K562 (cell line): ENCODE measurements at regions not wholly inside any gene's neighbourhood (a gene's known extent, or its start where the extent isn't known, plus 50 kb on each side); places are given as distances from the start of the nearest gene placed in this dataset.

Source experiments
- ATAC-seq: fragments of 200-7000 bp; cut with Tn5 transposase; 3 replicates; pipeline ENCODE4 v1.9.1; 2020; ENCODE audit warnings: moderate library complexity
- BruUV-seq: library from RNA; stranded (reverse); fragments of 400-500 nt; replicated peaks from 2 replicates; lab custom pipeline; 2021; lab: Mats Ljungman, UMichigan
- CTCF ChIA-PET: fragments of 300-600 bp; formaldehyde crosslinking; extraction: SDS; loops from one replicate; lab custom pipeline; 2021; ENCODE audit warnings: low intra/inter-chr PET ratio; lab: Yijun Ruan, JAX
- POLR2A ChIA-PET: fragments of 300-600, 350-650 bp; sonication (Branson Sonifier 250); formaldehyde crosslinking; extraction: SDS; loops from one replicate; lab custom pipeline; 2021; ENCODE audit warnings: antibody characterized with exemption, inconsistent platforms; lab: Yijun Ruan, JAX
- DNase-seq, 4 experiments: peaks; one replicate each; pipeline versions ENCODE4 v3.0.0 to v3.0.0-alpha.2; 2011 to 2018; ENCODE audit warnings: low spot score in 3 of 4, mixed read lengths in 3 of 4; ENCODE audit errors: extremely low read depth in 1 of 4
- FAIRE-seq: peaks from 2 replicates; lab custom pipeline; 2011; peaks lifted over from hg19 to GRCh38; lab: Jason Lieb, UNC
- H2AFZ ChIP-seq: 2 replicates; pipeline ENCODE4 v1.6.0; 2011; ENCODE audit warnings: low read depth, low read length, control low read depth, inconsistent platforms
- H3K27ac ChIP-seq: fragments of 200-600 bp; 3 replicates; pipeline ENCODE4 v1.8.0; 2011; ENCODE audit warnings: low read depth, mild to moderate bottlenecking, control low read depth, inconsistent platforms, low read length, moderate library complexity, mixed read lengths; ENCODE audit errors: extremely low read depth
- H3K27me3 ChIP-seq, 2 experiments: fragments of 300-600 bp in 1 of 2; 2 replicates in 1 of 2; 3 replicates in 1 of 2; pipeline versions ENCODE4 v1.6.0 to v1.8.0; 2011; ENCODE audit warnings: inconsistent platforms in 2 of 2, low read length in 2 of 2, mild to moderate bottlenecking in 1 of 2, mixed read lengths in 1 of 2, moderate library complexity in 1 of 2; ENCODE audit not compliant: control insufficient read depth in 2 of 2, insufficient read depth in 2 of 2
- H3K36me3 ChIP-seq: fragments of 300-600 bp; 3 replicates; pipeline ENCODE4 v1.8.0; 2011; ENCODE audit warnings: mild to moderate bottlenecking, low read length, inconsistent platforms; ENCODE audit not compliant: control insufficient read depth, insufficient read depth
- H3K4me1 ChIP-seq, 2 experiments: fragments of 200-600 bp in 1 of 2; replicated peaks in 1 of 2; 2 replicates in 1 of 2; 3 replicates in 1 of 2; pipeline versions ENCODE4 v1.5.1 to v1.8.0; 2011; ENCODE audit warnings: inconsistent platforms in 2 of 2, low read length in 2 of 2, mild to moderate bottlenecking in 1 of 2, mixed read lengths in 1 of 2, moderate library complexity in 1 of 2; ENCODE audit not compliant: control insufficient read depth in 2 of 2, insufficient read depth in 2 of 2
- H3K4me2 ChIP-seq: 2 replicates; pipeline ENCODE4 v1.6.1; 2011; ENCODE audit warnings: low read length, control low read depth, inconsistent platforms, mixed read lengths; ENCODE audit not compliant: insufficient read depth
- H3K4me3 ChIP-seq: fragments of 200-600 bp; sonication (generic), shearing (Covaris generic); 2 replicates; pipeline ENCODE4 v1.5.1; 2016; ENCODE audit warnings: control low read depth, inconsistent platforms
- H3K79me2 ChIP-seq: fragments of 200-600 bp; 3 replicates; pipeline ENCODE4 v1.8.0; 2011; ENCODE audit warnings: low read length, inconsistent platforms; ENCODE audit not compliant: control insufficient read depth, insufficient read depth
- H3K9ac ChIP-seq, 2 experiments: 2 replicates each; pipeline versions ENCODE4 v1.6.0 to v1.6.1; 2011; ENCODE audit warnings: low read depth in 2 of 2, low read length in 2 of 2, control low read depth in 1 of 2, inconsistent platforms in 1 of 2, mild to moderate bottlenecking in 1 of 2, mixed read lengths in 1 of 2; ENCODE audit not compliant: insufficient read depth in 1 of 2
- H3K9me1 ChIP-seq: one replicate; pipeline ENCODE4 v1.6.0; 2011; ENCODE audit warnings: inconsistent platforms, mild to moderate bottlenecking, low read length, moderate library complexity; ENCODE audit not compliant: control insufficient read depth, insufficient read depth
- H3K9me3 ChIP-seq: replicated peaks from 2 replicates; pipeline ENCODE4 v1.5.1; 2011; ENCODE audit warnings: low read depth, low read length, inconsistent platforms; ENCODE audit not compliant: control insufficient read depth, insufficient read depth
- H4K20me1 ChIP-seq: replicated peaks from 2 replicates; pipeline ENCODE4 v1.6.1; 2011; ENCODE audit warnings: low read length, inconsistent platforms, mixed read lengths; ENCODE audit not compliant: control insufficient read depth, insufficient read depth
- AFF4 ChIP-seq: sonication (generic); formaldehyde crosslinking; IDR thresholded peaks from 2 replicates; pipeline ENCODE4 v1.8.0; 2023; ENCODE audit warnings: mild to moderate bottlenecking, missing genetic modification reagents
- IRF1 ChIP-seq: sonication (generic); formaldehyde crosslinking; IDR thresholded peaks from 2 replicates; pipeline ENCODE4 v1.8.0; 2022; ENCODE audit warnings: missing genetic modification reagents, mild to moderate bottlenecking, borderline replicate concordance
- NR2C1 ChIP-seq, 2 experiments: fragments of 450-650 bp; IDR thresholded peaks; 2 replicates each; pipeline ENCODE4 v1.6.1; 2017; ENCODE audit warnings: mild to moderate bottlenecking in 2 of 2, antibody characterized with exemption in 1 of 2, inconsistent platforms in 1 of 2, missing compliant biosample characterization in 1 of 2, missing genetic modification characterization in 1 of 2
- POLR2H ChIP-seq: IDR thresholded peaks from 2 replicates; pipeline ENCODE4 v1.6.1; 2016; ENCODE audit warnings: missing genetic modification characterization, low read depth, mild to moderate bottlenecking, control low read depth, missing compliant biosample characterization, moderate library complexity
- TAF15 ChIP-seq: fragments of 200-400 bp; formaldehyde crosslinking; IDR thresholded peaks from 2 replicates; pipeline ENCODE4 v1.6.1; 2017; ENCODE audit warnings: mild to moderate bottlenecking, low read depth, low read length, moderate library complexity
- ZNF133 ChIP-seq: fragments of 250-450 bp; sonication (Bioruptor Pico); IDR thresholded peaks from 2 replicates; pipeline ENCODE4 v1.4.0; 2020; ENCODE audit warnings: mild to moderate bottlenecking
- ZNF445 ChIP-seq: fragments of 250-450 bp; sonication (Bioruptor Pico); IDR thresholded peaks from 2 replicates; pipeline ENCODE4 v1.4.0; 2020; ENCODE audit warnings: low read depth, mild to moderate bottlenecking, moderate library complexity
- WGBS: fragments of 100-300 bp; shearing (Covaris generic); methylation state at CpG from one replicate; pipeline ENCODE4 v1.1.6; 2016; ENCODE audit warnings: low coverage, mixed read lengths; ENCODE audit not compliant: insufficient coverage; ENCODE audit errors: missing lambda C conversion rate; 5-methylcytosine and 5-hydroxymethylcytosine counted together
- in situ Hi-C: fragments of 300-500 bp; cut with MboI; formaldehyde crosslinking; loops from 4 replicates; pipeline ENCODE4 v1.15.0; 2018; ENCODE audit warnings: inconsistent platforms, mixed read lengths
- intact Hi-C: fragments of 100-400 bp; cut with micrococcal nuclease; formaldehyde crosslinking; loops from 2 replicates; pipeline ENCODE4 v1.14.2; 2022
- TF ChIP-seq, protein P1 (sequence below): fragments of 250-450 bp; sonication (Bioruptor Pico); IDR thresholded peaks from 2 replicates; pipeline ENCODE4 v1.8.0; 2021; ENCODE audit warnings: mild to moderate bottlenecking, moderate library complexity

- no peak overlapping the region for H3K27ac ChIP-seq
- ATAC-seq (no peak), FAIRE-seq (no peak), DNase-seq (no peak)
- no TSS peak for BruUV-seq
- no peak overlapping the region for H3K4me2 ChIP-seq
- ChIA-PET CTCF (no interaction called here), POLR2A (no interaction called here)
- H3K9ac ChIP-seq: no peak overlapping the region
- H3K9me1 ChIP-seq: no peaks in the 10 kb centered on the region
- no peaks in the 10 kb centered on the region for H3K27me3 ChIP-seq
- no peaks in the 10 kb centered on the region for H3K4me1 ChIP-seq
- H3K36me3 ChIP-seq: no peaks in the 10 kb centered on the region
- in situ Hi-C loops: no loop called here
- H3K4me3 ChIP-seq: no peak overlapping the region
- intact Hi-C loops: no loop called here
- 5% methylated on average over 1 of the region's 1 CpG for WGBS
- no peaks in the 10 kb centered on the region for H3K79me2 ChIP-seq
- no peaks in the 10 kb centered on the region for H3K9me3 ChIP-seq
- peak overlapping the region; percentile 69 for H2AFZ ChIP-seq
- no peaks in the 10 kb centered on the region for H4K20me1 ChIP-seq
- TF ChIP-seq IRF1 (CRISPR knock-in tag): no peak
- TF ChIP-seq ZNF445 (CRISPR knock-in tag): no peak
- no peak for TF ChIP-seq TAF15
- no peak for TF ChIP-seq ZNF133 (CRISPR knock-in tag)
- TF ChIP-seq NR2C1 (IDR thresholded peaks at IDR 0.05): no peak
- peak; percentile 72 for TF ChIP-seq NR2C1 (tag; IDR thresholded peaks at IDR 0.05)
- TF ChIP-seq, protein P1, sequence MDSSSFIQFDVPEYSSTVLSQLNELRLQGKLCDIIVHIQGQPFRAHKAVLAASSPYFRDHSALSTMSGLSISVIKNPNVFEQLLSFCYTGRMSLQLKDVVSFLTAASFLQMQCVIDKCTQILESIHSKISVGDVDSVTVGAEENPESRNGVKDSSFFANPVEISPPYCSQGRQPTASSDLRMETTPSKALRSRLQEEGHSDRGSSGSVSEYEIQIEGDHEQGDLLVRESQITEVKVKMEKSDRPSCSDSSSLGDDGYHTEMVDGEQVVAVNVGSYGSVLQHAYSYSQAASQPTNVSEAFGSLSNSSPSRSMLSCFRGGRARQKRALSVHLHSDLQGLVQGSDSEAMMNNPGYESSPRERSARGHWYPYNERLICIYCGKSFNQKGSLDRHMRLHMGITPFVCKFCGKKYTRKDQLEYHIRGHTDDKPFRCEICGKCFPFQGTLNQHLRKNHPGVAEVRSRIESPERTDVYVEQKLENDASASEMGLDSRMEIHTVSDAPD (CRISPR knock-in tag): no peak
- TF ChIP-seq AFF4 (CRISPR knock-in tag): no peak
- TF ChIP-seq POLR2H (tag): no peak
- TF ChIP-seq, all 486 proteins: peak for 1
These were observed 105.1 kb upstream of the GALNT5 start for GRCh38 chr2:157152362-157152761.
